ENCODE measurements at regions not wholly inside any gene's neighbourhood (a gene's known extent, or its start where the extent isn't known, plus 50 kb on each side); places are given as distances from the start of the nearest gene placed in this dataset.

DNA sequence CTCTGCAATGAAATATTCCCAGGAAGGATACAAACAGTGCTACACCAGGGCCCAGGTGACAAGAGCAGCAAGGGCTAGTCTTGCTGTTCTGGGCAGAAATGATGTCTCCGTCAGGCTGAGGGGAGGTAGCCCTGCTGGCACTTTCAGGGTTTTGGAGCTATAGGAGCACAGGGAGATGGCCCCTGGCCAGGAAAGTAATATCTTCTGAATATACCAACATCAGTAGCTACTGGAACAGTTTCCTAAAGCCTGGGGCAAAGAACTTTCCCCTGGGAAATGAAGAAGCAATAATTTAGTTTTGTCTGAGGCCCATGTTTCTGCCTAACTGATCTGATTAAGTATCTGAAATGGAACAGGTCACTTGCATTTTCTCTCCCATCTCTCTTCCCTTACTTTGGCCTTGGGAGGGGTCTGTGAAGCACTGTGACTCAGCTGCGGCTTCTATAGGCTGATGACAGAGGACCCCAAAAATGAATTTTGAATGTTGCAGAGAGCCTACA is 489.1 kb upstream of the PODXL start (continued):
- TF ChIP-seq AFF4 (CRISPR knock-in tag; IDR thresholded peaks at IDR 0.05; ENCODE audit: borderline replicate concordance) (no peak), ETV6 (CRISPR knock-in tag; IDR thresholded peaks at IDR 0.05) (no peak), SP1 (CRISPR knock-in tag; conservative IDR thresholded peaks at IDR 0.05) (no peak)

- no peak overlapping the region for H3K4me3 Mint-ChIP-seq
- ATAC-seq (no peak), DNase-seq (ENCODE audit: low spot score) (no peak)
- TF ChIP-seq MAX (CRISPR knock-in tag; IDR thresholded peaks at IDR 0.05) (no peak), FOXK1 (CRISPR knock-in tag; IDR thresholded peaks at IDR 0.05) (no peak), USF1 (CRISPR knock-in tag; IDR thresholded peaks at IDR 0.05) (no peak), ZNF671 (CRISPR knock-in tag; IDR thresholded peaks at IDR 0.05) (no peak)
- TF ChIP-seq, protein P1, sequence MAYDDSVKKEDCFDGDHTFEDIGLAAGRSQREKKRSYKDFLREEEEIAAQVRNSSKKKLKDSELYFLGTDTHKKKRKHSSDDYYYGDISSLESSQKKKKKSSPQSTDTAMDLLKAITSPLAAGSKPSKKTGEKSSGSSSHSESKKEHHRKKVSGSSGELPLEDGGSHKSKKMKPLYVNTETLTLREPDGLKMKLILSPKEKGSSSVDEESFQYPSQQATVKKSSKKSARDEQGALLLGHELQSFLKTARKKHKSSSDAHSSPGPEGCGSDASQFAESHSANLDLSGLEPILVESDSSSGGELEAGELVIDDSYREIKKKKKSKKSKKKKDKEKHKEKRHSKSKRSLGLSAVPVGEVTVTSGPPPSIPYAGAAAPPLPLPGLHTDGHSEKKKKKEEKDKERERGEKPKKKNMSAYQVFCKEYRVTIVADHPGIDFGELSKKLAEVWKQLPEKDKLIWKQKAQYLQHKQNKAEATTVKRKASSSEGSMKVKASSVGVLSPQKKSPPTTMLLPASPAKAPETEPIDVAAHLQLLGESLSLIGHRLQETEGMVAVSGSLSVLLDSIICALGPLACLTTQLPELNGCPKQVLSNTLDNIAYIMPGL (CRISPR knock-in tag; IDR thresholded peaks at IDR 0.05): no peak
- H3K27ac Mint-ChIP-seq: no peak overlapping the region
- H3K9me3 Mint-ChIP-seq: peaks cover 6% of the 10 kb centered on the region
- no peaks in the 10 kb centered on the region for H3K4me1 Mint-ChIP-seq
- ChIA-PET POLR2A (no interaction called here), CTCF (no interaction called here)
- H3K36me3 Mint-ChIP-seq: no peaks in the 10 kb centered on the region
- no peaks in the 10 kb centered on the region for H3K27me3 Mint-ChIP-seq (ENCODE audit: low read depth)
Observed at GRCh38 chr7:132045002-132045401, 488.6 kb upstream of the PODXL start.

DNA sequence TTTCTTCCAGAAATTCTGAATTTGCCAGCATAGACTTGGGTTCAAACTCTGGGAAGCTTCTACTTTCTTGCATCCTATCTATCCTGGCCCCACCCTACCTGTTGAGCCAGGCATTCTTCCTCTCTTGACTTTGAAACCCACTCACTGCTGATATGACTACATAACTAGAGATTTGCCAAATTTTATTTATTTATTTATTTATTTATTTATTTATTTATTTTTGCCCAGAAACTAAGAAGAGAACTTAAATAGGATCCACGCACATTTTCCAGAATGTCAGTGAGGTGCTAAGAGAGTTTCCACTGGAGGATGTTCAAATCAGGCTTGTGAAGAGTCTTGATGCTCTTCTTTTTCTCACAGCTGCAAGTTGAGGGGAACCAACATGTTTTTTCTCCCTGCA is 487.8 kb upstream of the PODXL start:
- no peaks in the 10 kb centered on the region for H3K27me3 Mint-ChIP-seq (ENCODE audit: low read depth)
- ChIA-PET CTCF (interaction anchor here (2.9 kb wide), 1 partner anchor 99 kb away, joined by 8 read pairs; no protein-coding TSS in a partner anchor), POLR2A (no interaction called here)
- no peak overlapping the region for H3K27ac Mint-ChIP-seq
- no peaks in the 10 kb centered on the region for H3K36me3 Mint-ChIP-seq
- no peak for ATAC-seq
- TF ChIP-seq SMAD3 (CRISPR knock-in tag; IDR thresholded peaks at IDR 0.05; ENCODE audit: borderline replicate concordance) (no peak), JAZF1 (CRISPR knock-in tag; IDR thresholded peaks at IDR 0.05) (no peak), HMGA2 (CRISPR knock-in tag; IDR thresholded peaks at IDR 0.05) (no peak), NFE2L1 (CRISPR knock-in tag; IDR thresholded peaks at IDR 0.05) (no peak), ETV6 (CRISPR knock-in tag; IDR thresholded peaks at IDR 0.05) (no peak)
- TF ChIP-seq, protein P2, sequence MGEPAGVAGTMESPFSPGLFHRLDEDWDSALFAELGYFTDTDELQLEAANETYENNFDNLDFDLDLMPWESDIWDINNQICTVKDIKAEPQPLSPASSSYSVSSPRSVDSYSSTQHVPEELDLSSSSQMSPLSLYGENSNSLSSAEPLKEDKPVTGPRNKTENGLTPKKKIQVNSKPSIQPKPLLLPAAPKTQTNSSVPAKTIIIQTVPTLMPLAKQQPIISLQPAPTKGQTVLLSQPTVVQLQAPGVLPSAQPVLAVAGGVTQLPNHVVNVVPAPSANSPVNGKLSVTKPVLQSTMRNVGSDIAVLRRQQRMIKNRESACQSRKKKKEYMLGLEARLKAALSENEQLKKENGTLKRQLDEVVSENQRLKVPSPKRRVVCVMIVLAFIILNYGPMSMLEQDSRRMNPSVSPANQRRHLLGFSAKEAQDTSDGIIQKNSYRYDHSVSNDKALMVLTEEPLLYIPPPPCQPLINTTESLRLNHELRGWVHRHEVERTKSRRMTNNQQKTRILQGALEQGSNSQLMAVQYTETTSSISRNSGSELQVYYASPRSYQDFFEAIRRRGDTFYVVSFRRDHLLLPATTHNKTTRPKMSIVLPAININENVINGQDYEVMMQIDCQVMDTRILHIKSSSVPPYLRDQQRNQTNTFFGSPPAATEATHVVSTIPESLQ (CRISPR knock-in tag; IDR thresholded peaks at IDR 0.05): no peak
- TF ChIP-seq, protein P3, sequence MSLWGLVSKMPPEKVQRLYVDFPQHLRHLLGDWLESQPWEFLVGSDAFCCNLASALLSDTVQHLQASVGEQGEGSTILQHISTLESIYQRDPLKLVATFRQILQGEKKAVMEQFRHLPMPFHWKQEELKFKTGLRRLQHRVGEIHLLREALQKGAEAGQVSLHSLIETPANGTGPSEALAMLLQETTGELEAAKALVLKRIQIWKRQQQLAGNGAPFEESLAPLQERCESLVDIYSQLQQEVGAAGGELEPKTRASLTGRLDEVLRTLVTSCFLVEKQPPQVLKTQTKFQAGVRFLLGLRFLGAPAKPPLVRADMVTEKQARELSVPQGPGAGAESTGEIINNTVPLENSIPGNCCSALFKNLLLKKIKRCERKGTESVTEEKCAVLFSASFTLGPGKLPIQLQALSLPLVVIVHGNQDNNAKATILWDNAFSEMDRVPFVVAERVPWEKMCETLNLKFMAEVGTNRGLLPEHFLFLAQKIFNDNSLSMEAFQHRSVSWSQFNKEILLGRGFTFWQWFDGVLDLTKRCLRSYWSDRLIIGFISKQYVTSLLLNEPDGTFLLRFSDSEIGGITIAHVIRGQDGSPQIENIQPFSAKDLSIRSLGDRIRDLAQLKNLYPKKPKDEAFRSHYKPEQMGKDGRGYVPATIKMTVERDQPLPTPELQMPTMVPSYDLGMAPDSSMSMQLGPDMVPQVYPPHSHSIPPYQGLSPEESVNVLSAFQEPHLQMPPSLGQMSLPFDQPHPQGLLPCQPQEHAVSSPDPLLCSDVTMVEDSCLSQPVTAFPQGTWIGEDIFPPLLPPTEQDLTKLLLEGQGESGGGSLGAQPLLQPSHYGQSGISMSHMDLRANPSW (CRISPR knock-in tag; conservative IDR thresholded peaks at IDR 0.05; ENCODE audit: low read depth): no peak
- TF ChIP-seq, protein P4, sequence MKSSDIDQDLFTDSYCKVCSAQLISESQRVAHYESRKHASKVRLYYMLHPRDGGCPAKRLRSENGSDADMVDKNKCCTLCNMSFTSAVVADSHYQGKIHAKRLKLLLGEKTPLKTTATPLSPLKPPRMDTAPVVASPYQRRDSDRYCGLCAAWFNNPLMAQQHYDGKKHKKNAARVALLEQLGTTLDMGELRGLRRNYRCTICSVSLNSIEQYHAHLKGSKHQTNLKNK (CRISPR knock-in tag; IDR thresholded peaks at IDR 0.05): no peak
- no peak overlapping the region for H3K4me3 Mint-ChIP-seq
- peaks cover 6% of the 10 kb centered on the region for H3K9me3 Mint-ChIP-seq
- peaks cover 3% of the 10 kb centered on the region for H3K4me1 Mint-ChIP-seq
- DNase-seq (ENCODE audit: low spot score): no peak
